D721Med (cell line): ENCODE measurements at regions not wholly inside any gene's neighbourhood (a gene's known extent, or its start where the extent isn't known, plus 50 kb on each side); places are given as distances from the start of the nearest gene placed in this dataset.

ENCODE experiments used
- DNase-seq: peaks from one replicate; pipeline ENCODE4 v3.0.0; 2011; ENCODE audit warnings: low spot score; ENCODE audit not compliant: insufficient read length
- FAIRE-seq: peaks from 2 replicates; lab custom pipeline; 2011; peaks lifted over from hg19 to GRCh38; lab: Jason Lieb, UNC
- CTCF ChIP-seq: IDR thresholded peaks from 2 replicates; pipeline ENCODE4 v1.5.1; 2012; ENCODE audit warnings: mild to moderate bottlenecking, control low read depth; ENCODE audit not compliant: insufficient read depth; ENCODE audit errors: missing control alignments

- no peak for TF ChIP-seq CTCF
- FAIRE-seq (no peak), DNase-seq (no peak)
These were observed 824.5 kb upstream of the HTR2C start for GRCh38 chrX:113759422-113759821.

GRCh38 chrX:113747274-113747973 lies 836.5 kb upstream of the HTR2C start:
- no peak for DNase-seq
- no peak for TF ChIP-seq CTCF
- no peak for FAIRE-seq

GRCh38 chrX:113743069-113743468 lies 840.8 kb upstream of the HTR2C start:
- no peak for FAIRE-seq
- DNase-seq = no peak
- TF ChIP-seq CTCF = no peak

- no peak for DNase-seq
- TF ChIP-seq CTCF = no peak
- no peak for FAIRE-seq
These were observed 842.1 kb upstream of the HTR2C start for GRCh38 chrX:113741744-113742143.

GRCh38 chrX:113728937-113729336 lies 854.9 kb upstream of the HTR2C start:
- DNase-seq (no peak), FAIRE-seq (no peak)
- TF ChIP-seq CTCF = no peak

- no peak for FAIRE-seq
- DNase-seq = no peak
- no peak for TF ChIP-seq CTCF
These were observed 857.0 kb upstream of the HTR2C start for GRCh38 chrX:113726898-113727297.

- DNase-seq (no peak), FAIRE-seq (no peak)
- no peak for TF ChIP-seq CTCF
These were observed 857.4 kb upstream of the HTR2C start for GRCh38 chrX:113726466-113726865.
